NCI-H748 (cell line): ENCODE measurements at regions not wholly inside any gene's neighbourhood (a gene's known extent, or its start where the extent isn't known, plus 50 kb on each side); places are given as distances from the start of the nearest gene placed in this dataset.

ENCODE experiments used
- DNase-seq: peaks from one replicate; lab custom pipeline; 2025; ENCODE audit not compliant: unreplicated experiment; lab: John Stamatoyannopoulos, UW

- no peak for DNase-seq
Measured at GRCh38 chr13:90402613-90403012, 944.9 kb upstream of the MIR17HG start.

GRCh38 chr13:90403330-90404082 is 944.0 kb upstream of the MIR17HG start:
- DNase-seq, result no peak

GRCh38 chr13:90405301-90405700 is 942.2 kb upstream of the MIR17HG start:
- DNase-seq, result no peak

- DNase-seq, result no peak
Measured at GRCh38 chr13:90412980-90413379, 934.5 kb upstream of the MIR17HG start.

- no peak for DNase-seq
Measured at GRCh38 chr13:90413548-90413947, 933.9 kb upstream of the MIR17HG start.

GRCh38 chr13:90414691-90415596 is 932.5 kb upstream of the MIR17HG start:
- DNase-seq, result no peak

- no peak for DNase-seq
Measured at GRCh38 chr13:90415902-90416301, 931.6 kb upstream of the MIR17HG start.

- no peak for DNase-seq
Measured at GRCh38 chr13:90416519-90416918, 931.0 kb upstream of the MIR17HG start.

- no peak for DNase-seq
Measured at GRCh38 chr13:90416938-90417337, 930.5 kb upstream of the MIR17HG start.

GRCh38 chr13:90420683-90421082 is 926.8 kb upstream of the MIR17HG start:
- no peak for DNase-seq

GRCh38 chr13:90427322-90428272 is 919.9 kb upstream of the MIR17HG start:
- no peak for DNase-seq

- no peak for DNase-seq
Measured at GRCh38 chr13:90428522-90429210, 918.8 kb upstream of the MIR17HG start.

- no peak for DNase-seq
Measured at GRCh38 chr13:90430127-90430526, 917.4 kb upstream of the MIR17HG start.

GRCh38 chr13:90436697-90437096 is 910.8 kb upstream of the MIR17HG start:
- no peak for DNase-seq

GRCh38 chr13:90438576-90438975 is 908.9 kb upstream of the MIR17HG start:
- DNase-seq, result no peak

GRCh38 chr13:90443268-90443667 is 904.2 kb upstream of the MIR17HG start:
- DNase-seq, result no peak

GRCh38 chr13:90444232-90444631 is 903.3 kb upstream of the MIR17HG start:
- no peak for DNase-seq

GRCh38 chr13:90445179-90445578 is 902.3 kb upstream of the MIR17HG start:
- DNase-seq, result no peak

GRCh38 chr13:90447034-90447733 is 900.3 kb upstream of the MIR17HG start:
- peak; percentile 15 for DNase-seq

- no peak for DNase-seq
Measured at GRCh38 chr13:90447734-90448101, 899.8 kb upstream of the MIR17HG start.
